ENCODE measurements at regions not wholly inside any gene's neighbourhood (a gene's known extent, or its start where the extent isn't known, plus 50 kb on each side); places are given as distances from the start of the nearest gene placed in this dataset.

GRCh38 chr6:147674794-147675193 is 166.3 kb downstream of the SAMD5 start:
- TF ChIP-seq, protein P1, sequence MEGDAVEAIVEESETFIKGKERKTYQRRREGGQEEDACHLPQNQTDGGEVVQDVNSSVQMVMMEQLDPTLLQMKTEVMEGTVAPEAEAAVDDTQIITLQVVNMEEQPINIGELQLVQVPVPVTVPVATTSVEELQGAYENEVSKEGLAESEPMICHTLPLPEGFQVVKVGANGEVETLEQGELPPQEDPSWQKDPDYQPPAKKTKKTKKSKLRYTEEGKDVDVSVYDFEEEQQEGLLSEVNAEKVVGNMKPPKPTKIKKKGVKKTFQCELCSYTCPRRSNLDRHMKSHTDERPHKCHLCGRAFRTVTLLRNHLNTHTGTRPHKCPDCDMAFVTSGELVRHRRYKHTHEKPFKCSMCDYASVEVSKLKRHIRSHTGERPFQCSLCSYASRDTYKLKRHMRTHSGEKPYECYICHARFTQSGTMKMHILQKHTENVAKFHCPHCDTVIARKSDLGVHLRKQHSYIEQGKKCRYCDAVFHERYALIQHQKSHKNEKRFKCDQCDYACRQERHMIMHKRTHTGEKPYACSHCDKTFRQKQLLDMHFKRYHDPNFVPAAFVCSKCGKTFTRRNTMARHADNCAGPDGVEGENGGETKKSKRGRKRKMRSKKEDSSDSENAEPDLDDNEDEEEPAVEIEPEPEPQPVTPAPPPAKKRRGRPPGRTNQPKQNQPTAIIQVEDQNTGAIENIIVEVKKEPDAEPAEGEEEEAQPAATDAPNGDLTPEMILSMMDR (IDR thresholded peaks at IDR 0.05; ENCODE audit: insufficient read depth, low read depth, low read length), result no peak
- TF ChIP-seq EZH2 (IDR thresholded peaks at IDR 0.05; ENCODE audit: insufficient read depth, low read length), result no peak

Measured in astrocyte (in vitro differentiated cells and primary cell).